IPS-15b (cell line): ENCODE measurements at regions not wholly inside any gene's neighbourhood (a gene's known extent, or its start where the extent isn't known, plus 50 kb on each side); places are given as distances from the start of the nearest gene placed in this dataset.
A peak's percentile ranks its signal among the peaks of the same experiment; 100 is the strongest.

Source experiments
- H3K27me3 ChIP-seq: one replicate; pipeline ENCODE4 v1.6.1; 2013; ENCODE audit warnings: low read length; ENCODE audit not compliant: control insufficient read depth, insufficient read depth
- H3K36me3 ChIP-seq: one replicate; pipeline ENCODE4 v1.6.1; 2013; ENCODE audit warnings: low read length; ENCODE audit not compliant: control insufficient read depth, insufficient read depth
- H3K4me1 ChIP-seq: one replicate; pipeline ENCODE4 v1.6.1; 2013; ENCODE audit warnings: mild to moderate bottlenecking, low read length; ENCODE audit not compliant: control insufficient read depth, insufficient read depth
- H3K4me3 ChIP-seq: one replicate; pipeline ENCODE4 v1.5.1; 2013; ENCODE audit warnings: low read depth, low read length
- H3K9ac ChIP-seq: one replicate; pipeline ENCODE4 v1.6.1; 2013; ENCODE audit warnings: low read depth, mild to moderate bottlenecking, low read length
- H3K9me3 ChIP-seq: one replicate; pipeline ENCODE4 v1.6.1; 2013; ENCODE audit warnings: mild to moderate bottlenecking, low read length; ENCODE audit not compliant: control insufficient read depth, insufficient read depth

DNA sequence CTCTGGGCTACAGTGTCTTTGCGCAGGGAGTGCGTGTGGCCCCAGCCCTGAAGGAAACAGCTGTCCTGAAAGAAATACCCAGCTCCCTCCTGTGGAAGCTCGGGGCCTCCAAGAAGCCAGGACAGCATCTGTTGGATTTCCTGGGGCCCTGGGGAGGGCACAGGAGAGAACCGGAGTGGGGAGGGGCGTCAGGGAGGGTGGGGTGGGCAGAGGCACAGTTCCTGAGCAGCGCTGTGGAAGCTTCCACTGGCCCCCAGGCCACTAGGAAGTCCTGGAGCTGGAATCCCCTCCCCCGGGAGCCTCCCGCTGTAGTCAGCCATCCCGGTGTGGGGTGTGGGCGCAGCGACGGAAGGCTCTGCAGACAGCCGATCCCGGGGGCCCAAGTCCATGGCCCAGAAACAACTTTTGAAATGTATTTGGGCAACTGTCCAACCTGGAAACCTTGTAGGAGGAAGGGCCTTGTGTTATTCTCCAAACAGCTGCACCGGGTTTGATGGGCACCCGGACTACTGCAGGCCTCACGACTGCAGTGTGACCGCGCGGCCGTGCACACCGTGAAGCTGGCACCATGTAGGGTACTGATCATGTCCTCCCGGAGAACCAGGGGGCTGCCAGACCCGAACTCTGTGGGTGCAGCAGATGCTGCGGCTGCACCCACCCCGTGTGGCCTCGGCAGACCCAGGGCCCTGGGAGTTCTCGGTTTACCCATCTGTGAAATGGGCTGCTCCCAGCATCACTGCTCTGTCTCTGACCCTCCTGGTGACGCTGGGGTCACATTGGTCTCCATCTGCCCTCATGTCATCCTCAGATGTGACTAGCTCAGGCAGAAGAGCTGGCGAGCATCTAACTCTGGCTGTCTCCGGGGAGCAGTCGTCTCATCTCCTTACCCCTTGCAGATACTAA lies 68.5 kb upstream of the HMX1 start:
- no peaks in the 10 kb centered on the region for H3K9me3 ChIP-seq
- H3K36me3 ChIP-seq: no peaks in the 10 kb centered on the region
- H3K27me3 ChIP-seq: peaks cover 9% of the 10 kb centered on the region
- H3K4me1 ChIP-seq: peaks cover 6% of the 10 kb centered on the region
- H3K9ac ChIP-seq: peak overlapping the region; percentile 47
- peak overlapping the region; percentile 50 for H3K4me3 ChIP-seq

DNA sequence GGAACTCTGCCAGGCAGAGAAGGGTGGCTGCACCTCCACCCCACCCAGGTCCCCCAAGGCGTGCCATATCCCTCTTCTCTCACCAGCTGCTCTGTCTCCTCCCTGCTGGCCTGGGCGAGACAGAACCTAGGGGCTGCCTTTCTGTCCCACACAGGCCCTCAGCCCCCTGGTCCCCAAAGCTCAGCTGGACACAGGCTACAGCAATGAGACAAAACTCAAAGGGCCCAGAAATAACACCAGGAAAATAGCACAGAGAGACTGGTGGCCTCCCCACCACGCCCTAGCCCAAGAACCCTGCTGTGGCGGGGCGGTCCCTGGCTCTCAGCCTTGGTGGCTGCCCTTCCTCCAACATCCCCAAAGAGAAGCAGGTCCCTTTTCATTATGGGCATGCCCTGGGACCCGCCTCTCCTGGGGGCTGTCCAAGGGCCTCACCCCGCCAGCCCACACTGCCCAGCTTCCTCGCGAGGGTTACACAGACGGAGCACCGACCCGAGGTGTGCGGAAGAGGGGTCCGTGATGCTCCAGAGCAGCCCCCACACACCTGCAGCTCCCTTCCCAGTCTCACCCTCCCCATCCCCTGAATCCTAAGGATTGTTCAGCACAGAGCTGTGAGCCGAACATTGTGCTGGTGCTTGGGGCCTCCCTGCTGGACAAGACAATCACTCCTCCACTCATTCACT lies 67.7 kb upstream of the HMX1 start:
- H3K4me3 ChIP-seq: peak overlapping the region; percentile 50

DNA sequence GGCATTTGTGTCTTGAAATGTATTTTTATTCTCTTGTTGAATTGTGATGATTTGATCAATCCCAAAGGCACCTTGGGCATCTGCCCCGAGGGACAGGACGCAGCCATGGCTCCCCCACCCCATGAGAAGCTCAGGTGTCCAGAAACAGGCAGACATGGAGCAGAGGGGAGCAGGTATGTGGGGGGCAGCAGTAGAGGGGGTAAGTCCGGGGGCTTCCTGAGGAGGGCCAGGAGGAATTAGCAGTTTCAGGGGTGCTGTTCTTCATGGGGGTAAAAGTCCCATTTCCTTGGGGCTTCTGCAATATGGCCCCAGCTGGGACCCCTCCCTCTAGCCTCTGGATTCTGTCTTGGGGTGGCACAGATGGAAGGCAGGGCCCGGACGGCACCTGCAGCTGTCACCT lies 67.0 kb upstream of the HMX1 start:
- no peak overlapping the region for H3K9ac ChIP-seq
- peaks cover 6% of the 10 kb centered on the region for H3K4me1 ChIP-seq
- H3K36me3 ChIP-seq: no peaks in the 10 kb centered on the region
- H3K4me3 ChIP-seq: no peak overlapping the region
- no peaks in the 10 kb centered on the region for H3K9me3 ChIP-seq
- H3K27me3 ChIP-seq: peaks cover 9% of the 10 kb centered on the region

More for the DNA sequence above, 67.7 kb upstream of the HMX1 start:
- Histone ChIP-seq H3K27me3 (peaks cover 9% of the 10 kb centered on the region), H3K4me1 (peaks cover 6% of the 10 kb centered on the region), H3K9me3 (no peaks in the 10 kb centered on the region), H3K9ac (peak overlapping the region; percentile 47), H3K36me3 (no peaks in the 10 kb centered on the region)

DNA sequence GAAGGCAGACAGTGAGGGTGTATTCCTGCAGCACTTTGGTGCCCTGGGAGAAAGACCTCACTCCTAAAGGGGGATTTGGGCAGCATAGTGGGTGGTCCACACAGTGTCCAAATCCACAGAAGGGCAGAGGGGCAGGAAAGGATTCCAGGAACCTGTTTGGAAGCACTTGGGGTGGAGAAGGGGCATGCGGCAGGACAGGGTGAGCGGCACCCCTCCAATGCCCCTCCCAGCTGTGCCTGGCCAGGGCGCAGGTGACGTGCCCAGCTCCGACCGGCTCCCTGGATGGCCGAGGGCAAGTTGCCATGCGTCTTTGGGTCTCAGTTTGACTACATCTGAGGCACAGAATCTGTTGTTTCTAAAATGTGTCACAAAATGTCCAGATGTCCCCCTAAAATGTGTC lies 66.5 kb upstream of the HMX1 start:
- H3K27me3 ChIP-seq: peaks cover 9% of the 10 kb centered on the region
- peaks cover 6% of the 10 kb centered on the region for H3K4me1 ChIP-seq
- H3K4me3 ChIP-seq: no peak overlapping the region
- no peaks in the 10 kb centered on the region for H3K9me3 ChIP-seq
- H3K36me3 ChIP-seq: no peaks in the 10 kb centered on the region
- no peak overlapping the region for H3K9ac ChIP-seq

DNA sequence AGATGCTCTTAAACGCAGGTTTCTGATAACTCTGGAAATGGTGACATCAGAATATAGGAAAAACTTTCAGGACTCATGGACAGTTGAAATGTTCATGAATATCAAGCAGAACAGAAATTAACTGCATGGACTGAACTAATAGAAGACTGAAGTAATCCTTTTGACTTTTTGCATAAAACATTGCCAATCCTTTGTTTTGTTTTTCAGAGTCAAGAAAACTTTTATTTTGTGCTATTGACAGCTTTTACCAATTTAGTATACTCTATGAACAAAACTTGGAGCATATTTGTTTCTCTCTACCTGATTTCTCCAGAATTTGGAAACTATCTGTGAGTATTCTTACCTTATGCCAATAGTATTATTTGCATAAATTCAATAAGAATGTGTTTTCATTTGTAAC lies 61.2 kb upstream of the HMX1 start:
- no peaks in the 10 kb centered on the region for H3K36me3 ChIP-seq
- no peaks in the 10 kb centered on the region for H3K4me1 ChIP-seq
- peaks cover under 1% of the 10 kb centered on the region for H3K27me3 ChIP-seq
- no peak overlapping the region for H3K4me3 ChIP-seq
- no peak overlapping the region for H3K9ac ChIP-seq
- no peaks in the 10 kb centered on the region for H3K9me3 ChIP-seq

DNA sequence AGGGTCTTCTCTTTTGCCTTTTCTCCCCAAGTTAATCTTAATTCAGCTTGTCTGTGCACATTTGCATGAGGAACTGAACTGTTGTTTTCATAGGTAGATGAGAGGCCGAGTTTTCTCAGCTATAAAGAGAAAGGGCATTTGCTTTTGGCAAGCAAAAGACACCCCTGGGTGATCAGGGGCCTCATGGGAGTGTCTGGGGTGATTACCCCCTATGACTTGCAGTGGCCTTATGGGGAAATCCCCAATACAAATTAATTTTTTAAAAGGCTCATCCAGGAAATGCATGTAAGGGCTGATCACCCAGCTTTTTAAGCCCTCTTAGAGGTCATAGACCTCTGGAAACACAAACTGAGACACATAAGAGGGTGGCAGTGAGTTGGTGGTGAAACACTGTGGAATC lies 56.4 kb upstream of the HMX1 start:
- H3K36me3 ChIP-seq: no peaks in the 10 kb centered on the region
- H3K27me3 ChIP-seq: no peaks in the 10 kb centered on the region
- H3K4me1 ChIP-seq: no peaks in the 10 kb centered on the region
- no peaks in the 10 kb centered on the region for H3K9me3 ChIP-seq
- H3K9ac ChIP-seq: no peak overlapping the region
- no peak overlapping the region for H3K4me3 ChIP-seq

DNA sequence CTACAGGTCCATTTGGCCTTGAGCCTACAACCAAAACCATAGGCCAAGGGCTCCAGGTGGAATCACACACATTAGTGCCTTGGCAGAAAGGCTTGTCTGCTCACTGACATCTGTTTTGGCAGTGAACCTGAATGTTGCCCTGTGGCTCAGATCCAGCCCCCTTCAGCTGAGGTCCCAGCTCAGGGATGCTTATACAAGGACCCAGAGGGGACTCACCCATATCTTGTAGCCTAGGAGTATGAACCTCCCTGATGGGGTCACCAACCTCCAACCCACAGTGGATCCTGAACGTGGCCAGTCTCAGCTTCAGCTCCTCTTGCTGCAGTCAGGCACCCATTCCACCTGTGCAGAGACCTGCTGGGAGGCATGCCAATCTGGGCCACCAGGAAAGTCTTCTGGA lies 50.8 kb upstream of the HMX1 start:
- H3K4me1 ChIP-seq: no peaks in the 10 kb centered on the region
- no peak overlapping the region for H3K4me3 ChIP-seq
- H3K36me3 ChIP-seq: no peaks in the 10 kb centered on the region
- H3K9ac ChIP-seq: no peak overlapping the region
- H3K27me3 ChIP-seq: peaks cover 8% of the 10 kb centered on the region
- H3K9me3 ChIP-seq: no peaks in the 10 kb centered on the region

DNA sequence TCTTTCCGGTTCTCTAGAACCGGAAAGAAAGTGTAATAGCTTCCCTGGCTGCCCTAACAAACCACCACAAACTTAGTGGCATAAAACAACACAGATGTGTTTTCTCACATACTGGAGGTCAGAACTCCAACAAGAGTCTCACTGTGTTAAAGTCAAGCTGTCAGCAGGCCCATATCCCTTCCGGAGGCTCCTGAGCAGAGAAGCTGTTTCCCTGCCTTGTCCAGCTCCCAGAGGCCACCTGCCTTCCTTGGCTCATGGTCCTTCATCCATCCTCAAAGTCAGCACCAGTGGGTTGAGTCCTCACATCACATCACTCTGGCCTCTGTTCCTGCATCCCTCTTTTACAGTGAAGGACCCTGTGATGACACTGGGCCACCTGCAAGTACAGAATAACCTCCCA lies 49.8 kb upstream of the HMX1 start:
- Histone ChIP-seq H3K36me3 (no peaks in the 10 kb centered on the region), H3K4me3 (no peak overlapping the region), H3K4me1 (no peaks in the 10 kb centered on the region), H3K9ac (no peak overlapping the region), H3K27me3 (peaks cover 15% of the 10 kb centered on the region), H3K9me3 (no peaks in the 10 kb centered on the region)
